ENCODE measurements at regions not wholly inside any gene's neighbourhood (a gene's known extent, or its start where the extent isn't known, plus 50 kb on each side); places are given as distances from the start of the nearest gene placed in this dataset.
A peak's percentile ranks its signal among the peaks of the same experiment; 100 is the strongest.

- Mint-ChIP-seq H3K27ac (ENCODE audit: unreplicated experiment) (no peak overlapping the region), H3K4me3 (ENCODE audit: unreplicated experiment) (no peak overlapping the region), H3K27me3 (ENCODE audit: low read depth, unreplicated experiment) (no peaks in the 10 kb centered on the region), H3K36me3 (ENCODE audit: low read depth, unreplicated experiment) (no peaks in the 10 kb centered on the region), H3K4me1 (ENCODE audit: low read depth, unreplicated experiment) (no peaks in the 10 kb centered on the region), H3K9me3 (ENCODE audit: unreplicated experiment) (no peaks in the 10 kb centered on the region)
- no peak for FAIRE-seq
- Histone ChIP-seq H3K4me2 (ENCODE audit: low read length) (no peak overlapping the region), H3K79me2 (ENCODE audit: insufficient read depth, low read length) (no peaks in the 10 kb centered on the region), H2AFZ (ENCODE audit: low read depth, low read length) (no peak overlapping the region), H3K9ac (ENCODE audit: low read length) (no peak overlapping the region), H3K4me1 (ENCODE audit: insufficient read depth, low read length) (no peaks in the 10 kb centered on the region), H3K27me3 (ENCODE audit: insufficient read depth, low read length) (no peaks in the 10 kb centered on the region), H3K4me3 (ENCODE audit: insufficient read depth, low read depth, low read length) (no peak overlapping the region), H3K27ac (ENCODE audit: low read depth, low read length) (no peak overlapping the region), H3K36me3 (ENCODE audit: insufficient read depth, low read length) (no peaks in the 10 kb centered on the region), H3K9me3 (ENCODE audit: insufficient read depth, low read depth, low read length) (no peaks in the 10 kb centered on the region), H4K20me1 (ENCODE audit: insufficient read depth, low read length) (no peaks in the 10 kb centered on the region)
- TF ChIP-seq EZH2 (IDR thresholded peaks at IDR 0.05; ENCODE audit: insufficient read depth, low read length) (no peak), CTCF (IDR thresholded peaks at IDR 0.05; ENCODE audit: insufficient read depth, low read depth, low read length) (no peak)
- no peak for DNase-seq (ENCODE audit: low read depth)
These were observed 122.0 kb upstream of the BRINP3 start for GRCh38 chr1:190599670-190600069.

- no peak overlapping the region for H3K9ac ChIP-seq (ENCODE audit: low read length)
- no peaks in the 10 kb centered on the region for H3K9me3 ChIP-seq (ENCODE audit: insufficient read depth, low read depth, low read length)
- H3K27me3 Mint-ChIP-seq (ENCODE audit: low read depth, unreplicated experiment) = no peaks in the 10 kb centered on the region
- no peaks in the 10 kb centered on the region for H3K36me3 ChIP-seq (ENCODE audit: insufficient read depth, low read length)
- H3K4me1 Mint-ChIP-seq (ENCODE audit: low read depth, unreplicated experiment) = no peaks in the 10 kb centered on the region
- no peaks in the 10 kb centered on the region for H3K27me3 ChIP-seq (ENCODE audit: insufficient read depth, low read length)
- no peaks in the 10 kb centered on the region for H3K9me3 Mint-ChIP-seq (ENCODE audit: unreplicated experiment)
- H4K20me1 ChIP-seq (ENCODE audit: insufficient read depth, low read length) = no peaks in the 10 kb centered on the region
- no peak for TF ChIP-seq EZH2 (IDR thresholded peaks at IDR 0.05; ENCODE audit: insufficient read depth, low read length)
- TF ChIP-seq CTCF (IDR thresholded peaks at IDR 0.05; ENCODE audit: insufficient read depth, low read depth, low read length) = no peak
- H3K4me1 ChIP-seq (ENCODE audit: insufficient read depth, low read length) = no peaks in the 10 kb centered on the region
- no peaks in the 10 kb centered on the region for H3K79me2 ChIP-seq (ENCODE audit: insufficient read depth, low read length)
- H3K4me3 Mint-ChIP-seq (ENCODE audit: unreplicated experiment) = no peak overlapping the region
- no peak overlapping the region for H2AFZ ChIP-seq (ENCODE audit: low read depth, low read length)
- FAIRE-seq (no peak), DNase-seq (ENCODE audit: low read depth) (no peak)
- H3K4me2 ChIP-seq (ENCODE audit: low read length) = no peak overlapping the region
- no peaks in the 10 kb centered on the region for H3K36me3 Mint-ChIP-seq (ENCODE audit: low read depth, unreplicated experiment)
- no peak overlapping the region for H3K4me3 ChIP-seq (ENCODE audit: insufficient read depth, low read depth, low read length)
- H3K27ac ChIP-seq (ENCODE audit: low read depth, low read length) = no peak overlapping the region
- no peak overlapping the region for H3K27ac Mint-ChIP-seq (ENCODE audit: unreplicated experiment)
These were observed 124.7 kb upstream of the BRINP3 start for GRCh38 chr1:190602325-190602724.

- H3K4me2 ChIP-seq (ENCODE audit: low read length) = no peak overlapping the region
- H3K9me3 ChIP-seq (ENCODE audit: insufficient read depth, low read depth, low read length) = no peaks in the 10 kb centered on the region
- H3K36me3 ChIP-seq (ENCODE audit: insufficient read depth, low read length) = no peaks in the 10 kb centered on the region
- no peaks in the 10 kb centered on the region for H3K4me1 ChIP-seq (ENCODE audit: insufficient read depth, low read length)
- Mint-ChIP-seq H3K9me3 (ENCODE audit: unreplicated experiment) (peaks cover 3% of the 10 kb centered on the region), H3K27me3 (ENCODE audit: low read depth, unreplicated experiment) (no peaks in the 10 kb centered on the region), H3K27ac (ENCODE audit: unreplicated experiment) (no peak overlapping the region), H3K4me1 (ENCODE audit: low read depth, unreplicated experiment) (no peaks in the 10 kb centered on the region), H3K4me3 (ENCODE audit: unreplicated experiment) (no peak overlapping the region), H3K36me3 (ENCODE audit: low read depth, unreplicated experiment) (no peaks in the 10 kb centered on the region)
- H2AFZ ChIP-seq (ENCODE audit: low read depth, low read length) = no peak overlapping the region
- TF ChIP-seq CTCF (IDR thresholded peaks at IDR 0.05; ENCODE audit: insufficient read depth, low read depth, low read length) = no peak
- no peak for TF ChIP-seq EZH2 (IDR thresholded peaks at IDR 0.05; ENCODE audit: insufficient read depth, low read length)
- no peak overlapping the region for H3K27ac ChIP-seq (ENCODE audit: low read depth, low read length)
- DNase-seq (ENCODE audit: low read depth) (peak; percentile 39), FAIRE-seq (no peak)
- H3K9ac ChIP-seq (ENCODE audit: low read length) = no peak overlapping the region
- H3K79me2 ChIP-seq (ENCODE audit: insufficient read depth, low read length) = no peaks in the 10 kb centered on the region
- no peaks in the 10 kb centered on the region for H3K27me3 ChIP-seq (ENCODE audit: insufficient read depth, low read length)
- H4K20me1 ChIP-seq (ENCODE audit: insufficient read depth, low read length) = no peaks in the 10 kb centered on the region
- no peak overlapping the region for H3K4me3 ChIP-seq (ENCODE audit: insufficient read depth, low read depth, low read length)
These were observed 130.6 kb upstream of the BRINP3 start for GRCh38 chr1:190608282-190608681.
